ENCODE measurements at regions not wholly inside any gene's neighbourhood (a gene's known extent, or its start where the extent isn't known, plus 50 kb on each side); places are given as distances from the start of the nearest gene placed in this dataset.

GRCh38 chr9:96089452-96090085, 212.4 kb downstream of the HSD17B3 start:
- H3K4me1 ChIP-seq: peaks cover 43% of the 10 kb centered on the region
- no peak for TF ChIP-seq CTCF (IDR thresholded peaks at IDR 0.05; ENCODE audit: insufficient read depth in 1 of 2, low read depth in 1 of 2, low read length in 1 of 2, severe bottlenecking in 1 of 2, unreplicated experiment in 1 of 2)
- no peaks in the 10 kb centered on the region for H3K27me3 ChIP-seq (replicated peaks; ENCODE audit: control insufficient read depth, insufficient read depth, low read length)
- no peak overlapping the region for H3K27ac Mint-ChIP-seq (ENCODE audit: unreplicated experiment)
- ChIA-PET CTCF (no interaction called here), POLR2A (no interaction called here)
- no peak for DNase-seq
- no peaks in the 10 kb centered on the region for H3K36me3 ChIP-seq (ENCODE audit: control insufficient read depth, insufficient read depth, low read length)
- H3K9me3 Mint-ChIP-seq (ENCODE audit: unreplicated experiment): no peaks in the 10 kb centered on the region
- peaks cover 25% of the 10 kb centered on the region for H3K4me1 Mint-ChIP-seq (ENCODE audit: low read depth, unreplicated experiment)
- no peaks in the 10 kb centered on the region for H3K27me3 Mint-ChIP-seq (ENCODE audit: insufficient read depth, unreplicated experiment)
- BruUV-seq (replicated peaks): no TSS peak
- no peak overlapping the region for H3K4me3 ChIP-seq (ENCODE audit: low read depth, low read length)
- peaks cover 10% of the 10 kb centered on the region for H3K36me3 Mint-ChIP-seq (ENCODE audit: insufficient read depth, unreplicated experiment)
- no peak overlapping the region for H3K4me3 Mint-ChIP-seq (ENCODE audit: unreplicated experiment)
- H3K9me3 ChIP-seq: 0 out of 2 replicates have a peak, but pooled peaks cover 3% of the 10 kb centered on the region
- intact Hi-C loops (cut with micrococcal nuclease; ENCODE audit: unreplicated experiment): no loop called here

GRCh38 chr9:96088510-96088909, 213.0 kb downstream of the ERCC6L2 start:
- POLR2A ChIA-PET: no interaction called here
- Histone ChIP-seq H3K4me3 (ENCODE audit: low read depth, low read length) (no peak overlapping the region), H3K4me1 (peaks cover 38% of the 10 kb centered on the region), H3K36me3 (ENCODE audit: control insufficient read depth, insufficient read depth, low read length) (no peaks in the 10 kb centered on the region), H3K9me3 (0 out of 2 replicates have a peak, but pooled peaks cover 3% of the 10 kb centered on the region), H3K27me3 (replicated peaks; ENCODE audit: control insufficient read depth, insufficient read depth, low read length) (no peaks in the 10 kb centered on the region)
- Mint-ChIP-seq H3K27ac (ENCODE audit: unreplicated experiment) (peak overlapping the region; percentile 1), H3K4me3 (ENCODE audit: unreplicated experiment) (no peak overlapping the region), H3K9me3 (ENCODE audit: unreplicated experiment) (no peaks in the 10 kb centered on the region), H3K4me1 (ENCODE audit: low read depth, unreplicated experiment) (peaks cover 25% of the 10 kb centered on the region), H3K27me3 (ENCODE audit: insufficient read depth, unreplicated experiment) (no peaks in the 10 kb centered on the region), H3K36me3 (ENCODE audit: insufficient read depth, unreplicated experiment) (peaks cover 10% of the 10 kb centered on the region)
- CTCF ChIA-PET: no interaction called here
- intact Hi-C loops (cut with micrococcal nuclease; ENCODE audit: unreplicated experiment): no loop called here
- no peak for TF ChIP-seq CTCF (IDR thresholded peaks at IDR 0.05; ENCODE audit: insufficient read depth in 1 of 2, low read depth in 1 of 2, low read length in 1 of 2, severe bottlenecking in 1 of 2, unreplicated experiment in 1 of 2)
- DNase-seq: no peak
- no TSS peak for BruUV-seq (replicated peaks)

GRCh38 chr9:96087669-96088299, 212.3 kb downstream of the ERCC6L2 start:
- Histone ChIP-seq H3K4me3 (ENCODE audit: low read depth, low read length) (peak overlapping the region; percentile 29), H3K4me1 (peaks cover 44% of the 10 kb centered on the region), H3K27me3 (replicated peaks; ENCODE audit: control insufficient read depth, insufficient read depth, low read length) (no peaks in the 10 kb centered on the region), H3K9me3 (0 out of 2 replicates have a peak, but pooled peaks cover 3% of the 10 kb centered on the region), H3K36me3 (ENCODE audit: control insufficient read depth, insufficient read depth, low read length) (no peaks in the 10 kb centered on the region)
- Mint-ChIP-seq H3K27me3 (ENCODE audit: insufficient read depth, unreplicated experiment) (no peaks in the 10 kb centered on the region), H3K4me3 (ENCODE audit: unreplicated experiment) (peak overlapping the region; percentile 52), H3K36me3 (ENCODE audit: insufficient read depth, unreplicated experiment) (peaks cover 10% of the 10 kb centered on the region), H3K9me3 (ENCODE audit: unreplicated experiment) (no peaks in the 10 kb centered on the region), H3K27ac (ENCODE audit: unreplicated experiment) (peak overlapping the region; percentile 4), H3K4me1 (ENCODE audit: low read depth, unreplicated experiment) (peaks cover 29% of the 10 kb centered on the region)
- CTCF ChIA-PET: interaction anchor here (0.7 kb wide), 1 partner anchor 73 kb away, joined by 3 read pairs; no protein-coding TSS in a partner anchor
- no peak for TF ChIP-seq CTCF (IDR thresholded peaks at IDR 0.05; ENCODE audit: insufficient read depth in 1 of 2, low read depth in 1 of 2, low read length in 1 of 2, severe bottlenecking in 1 of 2, unreplicated experiment in 1 of 2)
- peak; percentile 73 to 90 for DNase-seq
- intact Hi-C loops (cut with micrococcal nuclease; ENCODE audit: unreplicated experiment): loop anchor here (2.0 kb wide), 1 partner anchor 15 kb away; no protein-coding TSS in a partner anchor
- POLR2A ChIA-PET: no interaction called here
- no TSS peak for BruUV-seq (replicated peaks)

All from Caco-2 (cell line).